GM18858 (cell line): ENCODE measurements at regions not wholly inside any gene's neighbourhood (a gene's known extent, or its start where the extent isn't known, plus 50 kb on each side); places are given as distances from the start of the nearest gene placed in this dataset.
"Not testable (repeated sequence)": the region's sequence is repeated elsewhere in the genome, so short reads cannot be mapped to it uniquely, and the experiment has no call there.

ENCODE experiments used
- ATAC-seq: cut with Tn5 transposase; IDR thresholded peaks from one replicate; pipeline ENCODE4 v1.9.1; 2021; ENCODE audit not compliant: unreplicated experiment

DNA sequence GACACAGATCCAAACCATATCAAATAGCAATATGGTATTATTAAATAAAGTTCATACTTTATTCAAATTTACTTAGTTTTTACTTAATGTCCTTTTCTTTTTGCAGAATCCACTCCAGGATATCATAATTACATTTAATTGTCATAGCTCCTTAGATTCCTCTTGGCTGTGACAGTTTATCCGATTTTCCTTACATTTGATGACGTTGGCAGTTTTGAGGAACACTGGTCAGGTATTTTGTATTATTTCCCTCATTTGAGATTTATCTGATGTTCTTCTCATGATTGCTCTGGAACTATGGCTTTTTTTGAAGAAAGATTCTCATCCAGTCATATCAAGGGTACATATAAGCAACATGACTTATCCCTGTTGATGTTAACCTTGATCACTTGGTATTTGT lies 198.3 kb upstream of the STAC start:
- no peak for ATAC-seq

DNA sequence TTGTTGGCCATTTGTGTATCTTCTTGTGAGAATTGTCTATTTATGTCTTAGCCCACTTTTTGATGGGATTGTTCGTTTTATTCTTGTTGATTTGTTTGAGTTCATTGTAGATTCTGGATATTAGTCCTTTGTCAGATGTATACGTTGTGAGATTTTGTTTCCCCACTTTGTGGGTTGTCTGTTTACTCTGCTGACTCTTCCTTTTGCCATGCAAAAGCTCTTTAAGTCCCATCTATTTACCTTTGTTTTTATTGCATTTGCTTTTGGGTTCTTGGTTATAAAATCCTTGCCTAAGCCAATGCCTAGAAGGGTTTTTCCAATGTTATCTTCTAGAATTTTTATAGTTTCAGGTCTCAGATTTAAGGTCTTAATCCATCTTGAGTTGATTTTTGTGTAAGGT lies 193.1 kb upstream of the STAC start:
- ATAC-seq: not testable (repeated sequence)

DNA sequence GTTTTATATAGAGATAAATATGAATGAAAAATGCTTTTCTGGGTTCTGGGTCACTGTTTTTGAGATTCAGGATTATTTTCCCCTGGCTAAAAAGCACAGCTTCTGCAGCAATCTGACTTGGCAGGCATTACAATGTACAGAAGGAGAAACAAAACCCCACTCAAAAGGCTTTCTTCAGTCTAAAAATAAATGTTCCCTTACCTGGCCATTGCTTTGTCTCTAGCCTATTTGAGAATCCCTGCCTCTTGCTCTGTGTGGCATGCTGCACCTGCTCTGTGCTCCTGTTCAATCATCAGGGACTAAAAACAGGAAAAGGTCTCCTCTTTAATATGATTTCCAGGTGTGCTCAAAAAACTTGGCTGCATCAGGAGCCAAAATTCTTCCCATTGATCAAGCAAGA lies 187.4 kb upstream of the STAC start:
- no peak for ATAC-seq

DNA sequence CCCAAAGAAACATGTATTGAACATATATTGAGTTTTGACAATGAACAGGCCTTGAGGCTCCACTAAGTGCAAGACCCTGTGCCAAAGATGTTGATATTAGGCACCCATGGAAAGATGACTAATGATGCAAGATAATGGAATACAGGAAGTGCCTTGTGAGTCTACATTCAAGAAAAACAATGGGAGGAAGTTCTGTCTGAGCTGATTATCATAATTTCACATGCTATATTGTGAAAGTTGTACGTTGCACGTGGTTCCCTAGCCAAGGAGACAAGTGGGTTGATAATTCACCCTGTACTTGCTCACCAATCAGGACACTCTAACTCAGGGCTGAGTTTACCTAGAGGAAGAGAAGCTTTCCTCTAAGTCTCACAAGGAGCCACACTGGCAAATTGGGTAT lies 186.9 kb upstream of the STAC start:
- ATAC-seq: no peak

DNA sequence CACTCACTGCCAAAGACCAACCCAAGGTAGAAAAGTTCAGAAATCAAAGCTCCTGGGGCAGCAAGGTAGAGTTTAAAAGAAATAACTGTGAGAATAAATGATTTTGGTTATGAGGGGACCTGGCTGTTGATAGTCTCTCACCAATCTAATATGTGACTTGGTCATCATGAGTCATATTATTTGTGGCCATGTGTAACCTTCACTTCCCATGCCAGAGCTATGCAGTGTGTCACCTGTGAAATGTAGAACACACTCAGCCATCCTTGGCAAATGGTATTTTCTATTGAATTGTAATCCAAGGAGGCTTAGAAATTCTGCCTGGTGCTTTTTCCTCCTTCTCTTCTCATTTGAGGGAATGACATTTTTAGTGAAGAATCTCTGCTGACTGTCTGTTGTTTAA lies 184.2 kb upstream of the STAC start:
- no peak for ATAC-seq

DNA sequence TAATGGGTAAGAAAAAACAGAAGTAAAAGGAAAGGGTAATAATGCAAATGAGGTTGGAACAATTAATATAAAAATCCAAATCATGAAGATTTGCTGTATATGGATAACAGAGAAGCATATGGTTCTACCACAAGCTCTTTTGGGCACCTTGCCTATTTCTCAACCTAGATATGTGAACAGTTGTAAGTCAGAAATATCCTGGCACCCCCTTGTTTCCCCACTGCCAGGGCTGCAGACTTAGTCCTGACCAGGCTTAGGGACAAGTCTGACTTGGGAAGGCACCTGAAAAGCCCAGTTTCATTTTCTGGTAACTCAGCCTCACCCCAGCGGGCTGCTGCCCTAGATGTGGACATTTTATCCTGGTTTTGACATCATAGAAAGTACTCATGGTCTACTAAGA lies 183.2 kb upstream of the STAC start:
- no peak for ATAC-seq

DNA sequence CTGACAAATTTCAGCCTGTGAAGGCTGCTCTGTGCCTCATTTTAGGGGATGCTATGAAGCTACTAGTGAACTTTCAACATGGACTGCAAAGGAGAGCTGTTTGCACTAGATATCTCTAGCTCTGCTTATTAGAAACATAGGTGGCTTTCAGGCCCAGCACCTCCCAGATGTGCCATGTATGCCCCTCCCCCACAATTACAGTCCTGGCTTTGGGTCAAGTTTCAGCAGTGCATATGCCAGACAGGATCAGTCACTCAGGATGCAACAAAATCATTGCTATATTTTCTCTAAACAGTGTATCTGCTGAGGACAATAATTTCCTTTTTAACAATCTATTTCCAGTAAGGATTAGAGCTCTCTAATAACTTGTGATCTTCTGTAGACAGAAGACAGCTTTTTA lies 178.8 kb upstream of the STAC start:
- ATAC-seq: no peak

DNA sequence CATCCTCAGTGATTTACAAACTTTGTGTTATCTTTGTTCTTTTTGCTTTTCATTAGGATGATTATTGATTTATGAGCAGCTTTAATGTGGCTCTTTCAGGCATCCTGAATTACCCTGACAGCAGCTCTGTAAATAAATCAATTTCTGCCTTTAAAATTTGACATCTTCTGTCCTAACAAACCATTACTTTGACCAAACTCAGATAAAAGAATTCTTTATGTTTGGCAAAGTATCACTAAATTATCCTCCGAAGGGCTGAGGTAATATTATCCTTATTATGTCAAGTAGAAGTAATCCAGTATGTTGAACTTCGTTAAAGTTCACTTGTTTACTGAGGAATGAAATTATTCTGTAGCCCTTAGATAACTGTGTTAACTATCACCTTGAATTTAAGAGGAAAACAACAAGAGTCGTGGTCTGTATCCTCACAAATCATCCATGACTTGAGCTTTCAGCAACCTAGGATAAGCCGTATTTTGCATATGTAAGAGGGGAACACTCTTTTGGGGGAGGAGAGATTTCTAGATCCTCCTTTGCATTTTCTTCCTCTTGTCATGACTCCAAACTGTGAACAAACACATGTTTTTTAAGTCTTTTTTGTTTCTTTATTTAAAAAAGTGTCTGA lies 173.2 kb upstream of the STAC start:
- ATAC-seq: no peak

DNA sequence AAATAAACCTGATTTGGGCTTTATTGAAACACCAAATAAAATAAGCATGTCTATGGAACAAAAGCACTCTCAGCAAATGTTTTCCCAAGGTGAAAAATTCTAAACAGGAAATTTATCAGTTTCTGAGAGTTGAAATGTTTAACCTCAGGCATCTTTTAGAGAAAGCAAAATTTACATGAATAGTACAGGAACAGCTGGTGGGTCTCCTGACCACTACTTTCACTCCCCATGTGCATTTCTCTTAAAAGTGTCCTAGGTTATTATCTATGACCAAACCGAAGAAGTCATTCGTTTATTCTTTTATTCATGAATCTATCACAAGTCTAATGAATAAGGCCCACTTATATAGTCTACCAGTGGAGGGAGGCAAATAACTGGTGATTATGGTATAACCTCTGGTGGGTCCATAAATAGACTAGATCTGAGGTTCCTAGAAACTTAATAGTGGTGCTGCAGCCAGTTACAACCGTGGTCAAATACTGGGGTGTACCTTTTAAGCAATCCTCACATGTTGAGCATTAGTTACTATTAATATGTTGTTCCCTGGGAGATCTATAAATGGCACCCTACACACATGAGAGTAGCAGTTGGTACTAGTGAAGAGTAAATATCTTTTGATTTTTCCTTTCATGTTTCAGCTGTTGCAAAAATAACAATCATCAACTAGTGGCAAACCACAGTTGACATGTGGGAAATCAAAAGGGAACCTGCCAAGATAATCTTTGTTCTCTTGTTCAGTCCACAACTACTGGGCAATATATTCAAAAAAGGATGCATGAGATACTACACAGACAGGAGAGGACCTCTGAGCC lies 169.3 kb upstream of the STAC start:
- no peak for ATAC-seq

DNA sequence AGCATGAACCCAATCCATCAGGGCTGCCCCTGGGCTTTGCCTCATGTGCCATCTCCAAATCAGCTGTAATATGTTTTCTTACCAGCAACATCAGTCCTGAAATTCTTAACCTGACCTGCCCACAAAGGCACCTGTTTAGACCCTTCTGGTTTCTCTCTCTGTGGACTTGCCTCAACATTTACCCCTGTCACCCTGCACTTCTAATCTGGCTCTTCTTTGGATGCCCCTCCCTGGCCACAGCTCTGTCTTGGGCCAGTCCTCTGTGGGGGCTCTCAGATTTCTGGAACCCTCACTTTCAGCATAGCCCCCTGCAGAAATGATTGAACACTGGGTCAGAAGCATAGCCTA lies 168.7 kb upstream of the STAC start:
- no peak for ATAC-seq

DNA sequence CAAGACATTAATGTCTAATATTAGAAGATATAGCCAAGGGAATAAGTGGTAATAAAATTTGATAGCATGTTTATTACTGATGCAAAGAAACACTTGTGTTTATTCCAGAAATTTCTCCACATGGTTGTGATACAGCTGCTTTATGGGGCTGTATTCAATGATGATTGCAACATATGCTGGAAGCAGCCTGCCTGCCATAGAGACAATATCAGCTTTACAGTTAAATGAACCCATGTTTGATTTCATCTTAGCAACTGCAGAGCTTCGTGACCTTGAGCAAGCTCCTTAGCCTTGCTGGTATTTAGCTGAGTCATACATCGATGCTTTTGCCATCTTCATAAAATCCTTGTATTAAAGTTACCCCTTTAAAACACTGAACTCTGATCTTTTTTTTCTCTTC lies 168.1 kb upstream of the STAC start:
- no peak for ATAC-seq

DNA sequence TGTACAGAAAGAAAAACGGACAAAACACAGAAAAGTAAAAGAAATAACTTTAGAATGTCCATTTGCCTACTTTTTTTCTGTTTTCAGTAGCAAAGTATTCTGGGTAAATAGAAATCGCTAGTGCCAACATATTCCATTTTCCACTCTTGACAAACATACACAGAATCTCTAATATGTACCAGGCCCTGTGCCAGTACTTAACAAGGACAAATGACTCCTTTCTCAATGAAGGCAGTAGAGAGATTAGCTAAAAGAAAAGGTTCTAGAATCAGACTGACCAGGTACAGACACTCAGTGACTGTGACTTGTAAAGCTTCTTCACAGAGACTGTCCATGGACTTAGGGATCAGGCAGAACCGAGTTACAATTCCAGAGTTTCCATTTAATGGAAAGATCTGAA lies 165.8 kb upstream of the STAC start:
- no peak for ATAC-seq

DNA sequence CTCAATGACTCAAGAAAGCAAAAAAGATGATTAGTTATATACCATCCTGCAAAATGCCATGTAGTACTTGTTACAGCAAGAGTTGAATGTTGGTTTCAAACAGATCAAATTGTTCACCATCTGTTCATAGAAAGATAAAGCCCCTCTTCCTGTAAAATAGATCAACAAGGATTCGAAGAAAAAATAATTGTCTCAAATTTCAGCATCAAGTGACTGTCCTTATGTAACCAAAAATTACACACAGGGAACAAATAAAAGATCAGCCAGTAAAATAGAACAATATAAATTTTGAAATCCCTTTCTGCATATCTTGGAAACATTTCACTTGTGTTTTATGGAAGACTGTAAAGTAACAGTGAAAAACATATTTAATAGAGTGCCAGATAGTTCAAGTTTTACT lies 165.1 kb upstream of the STAC start:
- ATAC-seq: no peak

DNA sequence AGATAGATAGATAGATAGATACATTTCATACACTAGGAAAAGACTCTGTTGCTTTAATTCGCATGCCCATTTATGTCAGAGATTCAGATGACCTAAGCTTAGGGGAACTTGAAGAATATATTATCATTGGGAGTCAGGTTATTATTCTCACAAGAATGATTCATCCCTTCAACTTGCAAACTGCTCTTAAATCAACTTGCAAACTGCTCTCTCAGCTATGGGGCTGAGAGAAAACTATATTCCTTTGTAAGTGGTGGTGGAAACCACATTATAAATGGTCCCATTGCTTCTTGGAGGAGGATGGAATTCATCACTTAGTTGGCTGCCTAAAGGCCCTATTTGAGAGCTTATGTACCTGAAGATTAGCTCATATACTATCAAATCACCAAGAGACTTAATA lies 160.9 kb upstream of the STAC start:
- ATAC-seq: no peak

DNA sequence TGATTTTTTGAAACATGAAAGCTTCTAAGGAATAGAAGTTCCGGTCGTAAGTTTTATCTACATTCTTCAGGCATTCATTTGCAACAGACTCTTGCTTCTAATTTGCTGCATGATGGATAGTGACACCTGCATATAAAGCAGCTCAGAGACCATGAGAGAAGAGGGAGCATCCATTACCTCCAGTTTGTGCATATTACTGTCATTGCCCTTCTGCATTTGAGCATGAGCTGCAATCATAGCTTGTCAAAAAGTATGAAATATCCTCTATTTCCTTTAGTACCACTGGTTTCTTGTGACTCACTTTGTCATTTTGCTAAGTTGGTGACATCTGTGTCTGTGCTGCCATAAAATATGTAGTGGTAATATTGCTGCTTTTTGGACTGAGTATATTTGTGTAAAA lies 160.1 kb upstream of the STAC start:
- no peak for ATAC-seq

DNA sequence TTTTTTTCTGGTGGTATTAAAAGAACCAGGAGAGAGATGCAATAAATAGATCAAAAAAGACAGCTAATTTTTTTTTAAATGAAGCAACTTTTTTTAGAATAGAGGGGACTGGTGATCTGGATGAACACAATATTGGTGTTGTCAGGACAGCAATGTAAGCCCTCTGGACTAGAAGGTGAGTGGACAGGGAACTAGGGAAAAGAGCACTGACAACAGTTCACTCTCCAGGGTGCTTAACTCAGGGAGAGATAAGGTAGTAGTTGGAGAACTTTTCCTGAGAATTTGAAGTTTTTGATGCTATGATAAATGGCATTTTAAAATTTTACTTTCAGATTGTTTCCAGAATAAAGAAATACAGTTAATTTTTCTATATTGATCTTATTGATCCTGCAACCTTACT lies 158.3 kb upstream of the STAC start:
- no peak for ATAC-seq

DNA sequence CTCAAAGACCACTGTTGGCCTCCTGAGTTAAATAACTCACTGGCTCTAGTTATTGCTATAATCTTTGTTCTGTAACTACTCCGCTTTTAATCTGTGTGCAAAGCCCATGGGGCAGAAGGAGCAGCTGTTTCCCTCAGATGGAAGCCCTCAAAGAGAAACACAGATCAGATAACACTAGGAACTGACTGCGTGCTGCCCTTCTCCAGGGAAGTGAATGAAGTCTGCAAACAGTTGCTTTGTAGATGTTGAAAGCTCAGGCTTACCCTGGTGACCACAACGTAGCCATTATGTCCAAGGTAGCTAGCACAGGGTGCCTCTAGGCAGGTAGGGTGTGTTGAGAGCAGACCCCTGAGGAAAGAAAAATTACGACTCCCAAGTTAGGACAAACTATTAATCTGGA lies 152.3 kb upstream of the STAC start:
- ATAC-seq: no peak

DNA sequence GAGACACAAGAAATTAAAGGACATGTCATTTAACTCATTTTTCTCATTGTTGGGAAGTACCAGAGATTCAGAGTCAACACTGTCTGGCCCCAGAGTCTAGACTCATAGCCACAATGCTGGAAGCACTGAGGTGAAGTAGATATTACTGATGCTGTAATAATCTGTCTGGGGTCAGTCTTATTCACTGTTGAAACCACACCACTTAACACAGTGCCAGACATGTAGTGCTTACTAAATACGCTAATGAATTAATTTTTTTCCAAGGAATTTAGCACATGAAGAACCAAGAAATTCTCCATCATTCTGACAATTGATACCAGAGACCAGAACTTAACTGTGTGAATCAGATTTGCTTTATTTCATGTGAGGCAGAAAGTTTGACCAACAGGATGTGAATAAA lies 150.8 kb upstream of the STAC start:
- no peak for ATAC-seq

DNA sequence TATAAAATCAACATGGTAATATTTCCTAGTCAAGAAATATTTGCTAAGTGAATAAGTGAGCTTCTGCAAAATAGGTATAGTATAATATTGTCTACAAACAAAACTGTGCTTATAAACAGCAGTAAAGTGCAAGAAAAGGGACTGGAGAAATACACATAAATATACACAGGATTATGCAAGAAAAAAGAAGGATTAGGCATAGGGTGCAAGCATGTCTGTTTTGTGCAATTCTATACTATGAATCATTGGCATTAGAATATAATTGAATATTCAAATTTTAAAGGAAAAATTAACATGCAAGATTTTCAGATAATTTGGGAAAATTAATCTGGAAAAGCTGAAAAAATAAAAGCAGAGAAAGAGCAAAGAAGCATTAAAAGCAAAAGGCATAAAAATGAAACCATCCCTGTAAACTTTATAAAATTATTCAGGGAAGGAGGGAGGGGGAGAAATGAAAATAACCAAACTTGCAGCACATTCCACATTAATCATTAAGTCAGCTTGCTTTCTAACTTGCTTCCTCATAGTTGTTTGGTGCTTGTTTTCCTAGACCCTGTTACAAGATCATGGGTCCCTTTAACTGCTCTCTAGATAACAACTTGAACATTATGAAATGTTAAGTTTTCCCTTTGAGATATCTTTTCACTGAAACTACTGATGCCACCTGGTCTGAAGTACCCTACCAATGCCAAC lies 147.4 kb upstream of the STAC start:
- no peak for ATAC-seq

DNA sequence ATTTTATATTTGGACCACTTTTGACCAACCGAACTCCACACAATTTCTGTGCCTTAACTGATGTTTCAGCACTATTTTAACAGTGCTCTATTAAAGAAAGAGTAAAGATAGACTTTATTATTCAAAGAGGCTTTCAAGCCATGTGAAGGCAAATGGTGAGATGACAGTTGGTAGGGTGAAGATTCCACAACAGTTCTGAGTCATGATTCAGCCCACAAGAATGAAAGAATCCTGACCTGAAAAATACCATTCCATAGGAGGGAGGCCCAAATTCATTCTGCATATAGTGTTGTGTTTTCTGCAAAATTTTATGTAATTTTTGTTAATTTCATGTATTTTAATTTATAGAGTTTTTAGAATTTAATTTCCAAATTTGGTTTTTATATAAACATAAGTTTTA lies 135.6 kb upstream of the STAC start:
- ATAC-seq: no peak

DNA sequence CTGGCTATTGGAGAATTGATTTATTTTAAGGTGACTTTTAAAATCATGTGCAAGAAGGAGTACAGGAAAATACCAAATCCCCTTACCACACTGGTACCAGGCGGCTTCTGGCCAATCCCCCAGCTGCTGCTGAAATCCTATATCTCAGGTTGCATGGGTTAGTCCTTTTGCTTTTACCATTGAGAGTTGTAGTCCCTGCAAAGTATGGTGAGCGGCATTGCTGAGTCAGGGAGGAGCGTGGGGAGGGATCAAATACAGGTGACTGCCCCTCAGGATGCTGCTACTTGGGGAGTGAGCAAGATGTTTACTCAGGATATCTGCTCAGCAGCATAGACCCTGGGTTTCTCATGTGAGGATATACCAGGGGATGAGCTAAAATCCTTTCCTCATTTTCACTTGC lies 131.9 kb upstream of the STAC start:
- no peak for ATAC-seq

DNA sequence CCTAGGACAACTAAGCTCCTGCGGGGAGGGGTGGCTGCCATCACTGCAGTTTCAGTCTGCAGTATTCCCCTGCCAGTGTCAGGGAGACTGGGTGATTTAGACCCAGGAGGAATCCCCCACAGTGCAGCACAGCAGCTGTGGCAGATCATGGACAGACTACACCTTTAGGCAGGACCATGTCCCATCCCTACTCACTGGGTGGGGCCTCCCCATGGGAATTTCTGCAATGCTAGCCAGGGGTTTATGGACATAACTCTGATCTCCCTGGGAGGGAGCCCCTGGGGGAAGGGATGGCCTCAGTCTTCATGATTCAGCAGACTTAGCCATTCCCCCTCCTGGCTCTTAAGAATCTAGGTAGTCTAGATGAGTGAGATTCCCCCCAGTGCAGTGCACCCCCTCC lies 130.1 kb upstream of the STAC start:
- ATAC-seq: no peak
